Panc1 (cell line): ENCODE measurements at regions not wholly inside any gene's neighbourhood (a gene's known extent, or its start where the extent isn't known, plus 50 kb on each side); places are given as distances from the start of the nearest gene placed in this dataset.

Source experiments
- POLR2AphosphoS5 ChIP-seq: IDR thresholded peaks from 2 replicates; pipeline ENCODE4 v1.6.1; 2012; ENCODE audit warnings: mild to moderate bottlenecking, low read depth, low read length, moderate library complexity
- SIN3A ChIP-seq: IDR thresholded peaks from 2 replicates; pipeline ENCODE4 v1.6.1; 2012; ENCODE audit warnings: low read depth, mild to moderate bottlenecking, low read length, moderate library complexity, borderline replicate concordance; ENCODE audit not compliant: insufficient read depth
- TCF7L2 ChIP-seq: IDR thresholded peaks from 2 replicates; pipeline ENCODE4 v1.6.1; 2011; ENCODE audit warnings: mild to moderate bottlenecking, low read depth, low read length, inconsistent platforms
- TF ChIP-seq, protein P1 (sequence below): fragments of 450-650 bp; IDR thresholded peaks from 2 replicates; pipeline ENCODE4 v1.5.1; 2017; ENCODE audit warnings: mild to moderate bottlenecking
- TF ChIP-seq, protein P2 (sequence below), 2 experiments: IDR thresholded peaks; 2 replicates each; pipeline ENCODE4 v1.6.1; 2011 to 2012; ENCODE audit warnings: low read depth in 2 of 2, control low read depth in 1 of 2, low read length in 1 of 2, mild to moderate bottlenecking in 1 of 2, moderate library complexity in 1 of 2; ENCODE audit not compliant: insufficient read depth in 1 of 2

DNA sequence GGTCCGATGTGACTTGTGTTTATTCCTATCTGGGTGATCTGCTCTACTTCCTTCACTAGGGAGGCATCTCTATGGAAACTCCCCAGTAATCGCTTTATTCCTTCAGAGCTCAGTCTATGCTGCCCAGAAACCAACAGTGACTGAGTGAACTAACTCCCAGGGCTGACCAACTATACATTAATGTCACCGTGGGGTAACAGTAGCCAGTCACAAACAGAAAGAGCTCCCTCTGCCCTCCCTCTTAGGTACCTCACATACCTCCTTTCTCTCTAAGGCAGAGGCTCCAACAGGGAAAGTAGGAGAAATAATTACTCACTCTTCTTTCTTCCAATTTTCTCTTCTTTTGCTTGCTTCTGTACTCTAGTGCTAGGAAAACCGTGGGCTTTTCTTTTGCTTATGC is 855.0 kb downstream of the REEP3 start:
- TF ChIP-seq, protein P1, sequence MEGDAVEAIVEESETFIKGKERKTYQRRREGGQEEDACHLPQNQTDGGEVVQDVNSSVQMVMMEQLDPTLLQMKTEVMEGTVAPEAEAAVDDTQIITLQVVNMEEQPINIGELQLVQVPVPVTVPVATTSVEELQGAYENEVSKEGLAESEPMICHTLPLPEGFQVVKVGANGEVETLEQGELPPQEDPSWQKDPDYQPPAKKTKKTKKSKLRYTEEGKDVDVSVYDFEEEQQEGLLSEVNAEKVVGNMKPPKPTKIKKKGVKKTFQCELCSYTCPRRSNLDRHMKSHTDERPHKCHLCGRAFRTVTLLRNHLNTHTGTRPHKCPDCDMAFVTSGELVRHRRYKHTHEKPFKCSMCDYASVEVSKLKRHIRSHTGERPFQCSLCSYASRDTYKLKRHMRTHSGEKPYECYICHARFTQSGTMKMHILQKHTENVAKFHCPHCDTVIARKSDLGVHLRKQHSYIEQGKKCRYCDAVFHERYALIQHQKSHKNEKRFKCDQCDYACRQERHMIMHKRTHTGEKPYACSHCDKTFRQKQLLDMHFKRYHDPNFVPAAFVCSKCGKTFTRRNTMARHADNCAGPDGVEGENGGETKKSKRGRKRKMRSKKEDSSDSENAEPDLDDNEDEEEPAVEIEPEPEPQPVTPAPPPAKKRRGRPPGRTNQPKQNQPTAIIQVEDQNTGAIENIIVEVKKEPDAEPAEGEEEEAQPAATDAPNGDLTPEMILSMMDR = no peak
- TF ChIP-seq POLR2AphosphoS5 (no peak), SIN3A (no peak), TCF7L2 (no peak)
- TF ChIP-seq, protein P2, sequence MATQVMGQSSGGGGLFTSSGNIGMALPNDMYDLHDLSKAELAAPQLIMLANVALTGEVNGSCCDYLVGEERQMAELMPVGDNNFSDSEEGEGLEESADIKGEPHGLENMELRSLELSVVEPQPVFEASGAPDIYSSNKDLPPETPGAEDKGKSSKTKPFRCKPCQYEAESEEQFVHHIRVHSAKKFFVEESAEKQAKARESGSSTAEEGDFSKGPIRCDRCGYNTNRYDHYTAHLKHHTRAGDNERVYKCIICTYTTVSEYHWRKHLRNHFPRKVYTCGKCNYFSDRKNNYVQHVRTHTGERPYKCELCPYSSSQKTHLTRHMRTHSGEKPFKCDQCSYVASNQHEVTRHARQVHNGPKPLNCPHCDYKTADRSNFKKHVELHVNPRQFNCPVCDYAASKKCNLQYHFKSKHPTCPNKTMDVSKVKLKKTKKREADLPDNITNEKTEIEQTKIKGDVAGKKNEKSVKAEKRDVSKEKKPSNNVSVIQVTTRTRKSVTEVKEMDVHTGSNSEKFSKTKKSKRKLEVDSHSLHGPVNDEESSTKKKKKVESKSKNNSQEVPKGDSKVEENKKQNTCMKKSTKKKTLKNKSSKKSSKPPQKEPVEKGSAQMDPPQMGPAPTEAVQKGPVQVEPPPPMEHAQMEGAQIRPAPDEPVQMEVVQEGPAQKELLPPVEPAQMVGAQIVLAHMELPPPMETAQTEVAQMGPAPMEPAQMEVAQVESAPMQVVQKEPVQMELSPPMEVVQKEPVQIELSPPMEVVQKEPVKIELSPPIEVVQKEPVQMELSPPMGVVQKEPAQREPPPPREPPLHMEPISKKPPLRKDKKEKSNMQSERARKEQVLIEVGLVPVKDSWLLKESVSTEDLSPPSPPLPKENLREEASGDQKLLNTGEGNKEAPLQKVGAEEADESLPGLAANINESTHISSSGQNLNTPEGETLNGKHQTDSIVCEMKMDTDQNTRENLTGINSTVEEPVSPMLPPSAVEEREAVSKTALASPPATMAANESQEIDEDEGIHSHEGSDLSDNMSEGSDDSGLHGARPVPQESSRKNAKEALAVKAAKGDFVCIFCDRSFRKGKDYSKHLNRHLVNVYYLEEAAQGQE (IDR thresholded peaks at IDR 0.05; ENCODE audit: insufficient read depth in 1 of 2, low read depth in 2 of 2, low read length in 1 of 2) = no peak
